Loucy (cell line): ENCODE measurements at regions not wholly inside any gene's neighbourhood (a gene's known extent, or its start where the extent isn't known, plus 50 kb on each side); places are given as distances from the start of the nearest gene placed in this dataset.

Experiments used
- H2AFZ ChIP-seq: fragments of 200-600 bp; sonication (generic); 2 replicates; pipeline ENCODE4 v1.6.0; 2016; ENCODE audit warnings: antibody characterized with exemption, mild to moderate bottlenecking, low read length, moderate library complexity
- H3F3A ChIP-seq: fragments of 200-600 bp; 2 replicates; pipeline ENCODE4 v1.6.0; 2016; ENCODE audit warnings: antibody characterized with exemption, low read depth, mild to moderate bottlenecking
- H3K27me3 ChIP-seq: fragments of 200-600 bp; sonication (generic); 2 replicates; pipeline ENCODE4 v1.6.1; 2014; ENCODE audit warnings: low read length, mild to moderate bottlenecking; ENCODE audit not compliant: insufficient read depth, poor library complexity, severe bottlenecking
- H3K36me3 ChIP-seq: fragments of 200-600 bp; sonication (generic); 2 replicates; pipeline ENCODE4 v1.6.1; 2016; ENCODE audit warnings: low read length; ENCODE audit not compliant: insufficient read depth
- H3K4me1 ChIP-seq: fragments of 200-600 bp; sonication (generic); 2 replicates; pipeline ENCODE4 v1.5.1; 2014; ENCODE audit warnings: low read length, mild to moderate bottlenecking; ENCODE audit not compliant: insufficient read depth, poor library complexity, severe bottlenecking
- H3K4me2 ChIP-seq: fragments of 200-600 bp; sonication (generic); 2 replicates; pipeline ENCODE4 v1.6.0; 2014; ENCODE audit warnings: antibody characterized with exemption, low read length, low read depth, mild to moderate bottlenecking; ENCODE audit not compliant: poor library complexity, severe bottlenecking
- H3K4me3 ChIP-seq: fragments of 200-600 bp; sonication (generic); 2 replicates; pipeline ENCODE4 v1.5.1; 2014; ENCODE audit warnings: low read length, mild to moderate bottlenecking, mixed read lengths; ENCODE audit not compliant: poor library complexity, severe bottlenecking
- H3K79me2 ChIP-seq: fragments of 200-600 bp; sonication (generic); 2 replicates; pipeline ENCODE4 v1.6.1; 2014; ENCODE audit warnings: low read length; ENCODE audit not compliant: insufficient read depth
- H3K9ac ChIP-seq: fragments of 200-600 bp; sonication (generic); 2 replicates; pipeline ENCODE4 v1.6.0; 2014; ENCODE audit warnings: mild to moderate bottlenecking, low read depth, low read length, moderate library complexity; ENCODE audit not compliant: poor library complexity, severe bottlenecking
- H3K9me2 ChIP-seq: fragments of 200-600 bp; sonication (generic); replicated peaks from 2 replicates; pipeline ENCODE4 v1.6.1; 2016; ENCODE audit warnings: low read depth, low read length, mixed read lengths
- H3K9me3 ChIP-seq: fragments of 200-600 bp; sonication (generic); 2 replicates; pipeline ENCODE4 v1.6.1; 2014; ENCODE audit warnings: mild to moderate bottlenecking, antibody characterized with exemption, low read length, low read depth; ENCODE audit not compliant: insufficient read depth
- H4K20me1 ChIP-seq: fragments of 200-600 bp; sonication (generic); 2 replicates; pipeline ENCODE4 v1.6.0; 2014; ENCODE audit warnings: antibody characterized with exemption, low read length, mild to moderate bottlenecking; ENCODE audit not compliant: insufficient read depth, poor library complexity, severe bottlenecking
- CTCF ChIP-seq: fragments of 200-600 bp; sonication (generic); conservative IDR thresholded peaks from 2 replicates; pipeline ENCODE4 v1.5.1; 2014; ENCODE audit warnings: mild to moderate bottlenecking, antibody characterized with exemption, low read length
- EZH2phosphoT487 ChIP-seq: fragments of 200-600 bp; IDR thresholded peaks from 2 replicates; pipeline ENCODE4 v1.6.1; 2018; ENCODE audit warnings: antibody characterized with exemption, mild to moderate bottlenecking, moderate library complexity, borderline replicate concordance

- no peak overlapping the region for H3K4me2 ChIP-seq
- H3K9me2 ChIP-seq, result no peaks in the 10 kb centered on the region
- H3K36me3 ChIP-seq, result no peaks in the 10 kb centered on the region
- TF ChIP-seq CTCF (no peak), EZH2phosphoT487 (no peak)
- H4K20me1 ChIP-seq, result no peaks in the 10 kb centered on the region
- H2AFZ ChIP-seq, result no peak overlapping the region
- no peaks in the 10 kb centered on the region for H3K4me1 ChIP-seq
- H3F3A ChIP-seq, result no peaks in the 10 kb centered on the region
- H3K9me3 ChIP-seq, result no peaks in the 10 kb centered on the region
- H3K79me2 ChIP-seq, result no peaks in the 10 kb centered on the region
- no peaks in the 10 kb centered on the region for H3K27me3 ChIP-seq
- H3K4me3 ChIP-seq, result no peak overlapping the region
- no peak overlapping the region for H3K9ac ChIP-seq
These were observed 60.0 kb upstream of the CYSLTR1 start for GRCh38 chrX:78387364-78387763.

- H3K4me1 ChIP-seq, result no peaks in the 10 kb centered on the region
- H3K9me3 ChIP-seq, result no peaks in the 10 kb centered on the region
- H4K20me1 ChIP-seq, result no peaks in the 10 kb centered on the region
- no peak overlapping the region for H3K4me2 ChIP-seq
- H3K9me2 ChIP-seq, result no peaks in the 10 kb centered on the region
- no peak overlapping the region for H3K9ac ChIP-seq
- no peak overlapping the region for H2AFZ ChIP-seq
- no peak overlapping the region for H3K4me3 ChIP-seq
- H3K27me3 ChIP-seq, result no peaks in the 10 kb centered on the region
- no peaks in the 10 kb centered on the region for H3F3A ChIP-seq
- H3K79me2 ChIP-seq, result no peaks in the 10 kb centered on the region
- TF ChIP-seq EZH2phosphoT487 (no peak), CTCF (no peak)
- H3K36me3 ChIP-seq, result no peaks in the 10 kb centered on the region
These were observed 57.1 kb upstream of the CYSLTR1 start for GRCh38 chrX:78384486-78384885.

- Histone ChIP-seq H3K9me3 (no peaks in the 10 kb centered on the region), H3K4me2 (no peak overlapping the region), H3K36me3 (no peaks in the 10 kb centered on the region), H3K9ac (no peak overlapping the region), H3F3A (no peaks in the 10 kb centered on the region), H3K9me2 (no peaks in the 10 kb centered on the region), H2AFZ (no peak overlapping the region), H3K79me2 (no peaks in the 10 kb centered on the region), H3K4me1 (no peaks in the 10 kb centered on the region), H3K4me3 (no peak overlapping the region), H3K27me3 (no peaks in the 10 kb centered on the region), H4K20me1 (no peaks in the 10 kb centered on the region)
- no peak for TF ChIP-seq EZH2phosphoT487
- no peak for TF ChIP-seq CTCF
These were observed 56.2 kb upstream of the CYSLTR1 start for GRCh38 chrX:78383594-78383993.
